ENCODE measurements at regions not wholly inside any gene's neighbourhood (a gene's known extent, or its start where the extent isn't known, plus 50 kb on each side); places are given as distances from the start of the nearest gene placed in this dataset.

DNA sequence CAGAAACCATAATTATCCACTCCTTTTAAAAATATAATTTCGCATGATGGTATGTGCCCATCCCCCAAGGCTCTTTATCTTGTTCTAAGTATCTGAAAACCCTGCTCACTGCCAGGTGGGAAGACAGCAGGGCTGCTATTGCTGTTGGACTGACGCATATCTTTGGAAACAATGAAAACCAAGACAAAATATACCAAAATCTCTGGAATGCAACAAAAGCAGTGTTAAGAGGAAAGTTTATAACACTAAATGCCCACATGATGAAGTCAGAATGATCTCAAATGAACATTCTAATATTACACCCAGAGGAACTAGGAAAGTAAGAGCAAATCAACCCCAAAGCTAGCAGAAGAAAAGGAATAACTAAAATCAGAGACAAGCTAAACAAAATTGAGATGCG lies 162.0 kb downstream of the FAM47B start:
- Histone ChIP-seq H3K36me3 (ENCODE audit: insufficient read depth) (no peaks in the 10 kb centered on the region), H4K20me1 (ENCODE audit: insufficient read depth) (no peaks in the 10 kb centered on the region), H3K79me2 (ENCODE audit: insufficient read depth, low read depth) (no peaks in the 10 kb centered on the region), H3K9ac (no peak overlapping the region), H3K27me3 (ENCODE audit: insufficient read depth, low read depth) (no peaks in the 10 kb centered on the region), H2AFZ (ENCODE audit: low read depth) (no peak overlapping the region), H3K4me1 (ENCODE audit: low read depth, poor library complexity, severe bottlenecking) (peaks cover 16% of the 10 kb centered on the region), H3K4me2 (no peak overlapping the region), H3K27ac (no peak overlapping the region), H3K4me3 (IDR thresholded peaks at IDR 0.05; ENCODE audit: insufficient read depth, low read depth, low read length) (no peak overlapping the region)
- TF ChIP-seq, protein P1, sequence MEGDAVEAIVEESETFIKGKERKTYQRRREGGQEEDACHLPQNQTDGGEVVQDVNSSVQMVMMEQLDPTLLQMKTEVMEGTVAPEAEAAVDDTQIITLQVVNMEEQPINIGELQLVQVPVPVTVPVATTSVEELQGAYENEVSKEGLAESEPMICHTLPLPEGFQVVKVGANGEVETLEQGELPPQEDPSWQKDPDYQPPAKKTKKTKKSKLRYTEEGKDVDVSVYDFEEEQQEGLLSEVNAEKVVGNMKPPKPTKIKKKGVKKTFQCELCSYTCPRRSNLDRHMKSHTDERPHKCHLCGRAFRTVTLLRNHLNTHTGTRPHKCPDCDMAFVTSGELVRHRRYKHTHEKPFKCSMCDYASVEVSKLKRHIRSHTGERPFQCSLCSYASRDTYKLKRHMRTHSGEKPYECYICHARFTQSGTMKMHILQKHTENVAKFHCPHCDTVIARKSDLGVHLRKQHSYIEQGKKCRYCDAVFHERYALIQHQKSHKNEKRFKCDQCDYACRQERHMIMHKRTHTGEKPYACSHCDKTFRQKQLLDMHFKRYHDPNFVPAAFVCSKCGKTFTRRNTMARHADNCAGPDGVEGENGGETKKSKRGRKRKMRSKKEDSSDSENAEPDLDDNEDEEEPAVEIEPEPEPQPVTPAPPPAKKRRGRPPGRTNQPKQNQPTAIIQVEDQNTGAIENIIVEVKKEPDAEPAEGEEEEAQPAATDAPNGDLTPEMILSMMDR (conservative IDR thresholded peaks at IDR 0.05; ENCODE audit: low read depth, low read length) = no peak

DNA sequence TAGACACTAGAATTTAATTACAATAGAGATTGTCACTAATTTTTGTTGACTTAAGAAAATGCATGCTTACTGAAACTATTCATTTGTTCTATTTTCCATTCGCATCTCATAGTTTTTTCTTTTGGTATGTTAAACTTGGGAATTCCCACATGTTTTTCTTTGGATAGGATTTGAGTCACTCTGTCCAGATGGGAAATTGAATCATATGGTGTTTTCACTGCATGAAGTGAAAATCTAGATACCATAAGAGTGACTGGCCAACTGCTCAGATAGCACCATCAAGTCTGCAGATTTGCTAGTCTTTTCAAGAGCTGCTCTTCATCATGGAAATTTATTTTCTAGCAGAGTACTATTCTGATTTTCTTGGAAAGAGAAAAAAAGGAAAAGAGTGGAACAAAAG lies 172.6 kb downstream of the FAM47B start:
- H3K9ac ChIP-seq = no peak overlapping the region
- no peak overlapping the region for H2AFZ ChIP-seq (ENCODE audit: low read depth)
- TF ChIP-seq, protein P1 (conservative IDR thresholded peaks at IDR 0.05; ENCODE audit: low read depth, low read length) = no peak
- H4K20me1 ChIP-seq (ENCODE audit: insufficient read depth) = no peaks in the 10 kb centered on the region
- H3K27ac ChIP-seq = no peak overlapping the region
- no peak overlapping the region for H3K4me2 ChIP-seq
- no peaks in the 10 kb centered on the region for H3K4me1 ChIP-seq (ENCODE audit: low read depth, poor library complexity, severe bottlenecking)
- H3K36me3 ChIP-seq (ENCODE audit: insufficient read depth) = no peaks in the 10 kb centered on the region
- H3K4me3 ChIP-seq (IDR thresholded peaks at IDR 0.05; ENCODE audit: insufficient read depth, low read depth, low read length) = no peak overlapping the region
- no peaks in the 10 kb centered on the region for H3K27me3 ChIP-seq (ENCODE audit: insufficient read depth, low read depth)
- H3K79me2 ChIP-seq (ENCODE audit: insufficient read depth, low read depth) = no peaks in the 10 kb centered on the region

DNA sequence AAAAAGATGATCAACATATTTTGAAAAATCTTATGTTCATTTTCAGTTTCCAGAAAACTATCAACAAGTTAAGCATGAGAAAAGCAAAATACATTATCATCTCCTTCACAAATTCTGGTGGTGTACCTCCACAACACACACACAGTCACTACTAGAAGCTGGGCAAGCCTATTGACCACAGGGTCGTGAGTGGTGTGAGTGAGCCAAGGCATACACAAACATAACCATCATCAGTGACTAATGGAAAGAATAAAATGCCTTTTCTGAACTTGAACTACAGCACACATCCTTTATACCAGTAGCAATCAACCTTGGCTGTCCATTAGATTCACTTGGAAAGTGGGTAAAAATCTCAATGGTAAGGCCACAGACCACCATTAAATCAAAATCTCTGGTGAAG lies 180.2 kb downstream of the FAM47B start:
- no peak overlapping the region for H3K4me2 ChIP-seq
- H3K4me1 ChIP-seq (ENCODE audit: low read depth, poor library complexity, severe bottlenecking) = no peaks in the 10 kb centered on the region
- no peaks in the 10 kb centered on the region for H3K27me3 ChIP-seq (ENCODE audit: insufficient read depth, low read depth)
- H3K27ac ChIP-seq = no peak overlapping the region
- H3K4me3 ChIP-seq (IDR thresholded peaks at IDR 0.05; ENCODE audit: insufficient read depth, low read depth, low read length) = no peak overlapping the region
- H3K79me2 ChIP-seq (ENCODE audit: insufficient read depth, low read depth) = no peaks in the 10 kb centered on the region
- H3K36me3 ChIP-seq (ENCODE audit: insufficient read depth) = no peaks in the 10 kb centered on the region
- TF ChIP-seq, protein P1 (conservative IDR thresholded peaks at IDR 0.05; ENCODE audit: low read depth, low read length) = no peak
- no peak overlapping the region for H3K9ac ChIP-seq
- H2AFZ ChIP-seq (ENCODE audit: low read depth) = no peak overlapping the region
- H4K20me1 ChIP-seq (ENCODE audit: insufficient read depth) = no peaks in the 10 kb centered on the region

DNA sequence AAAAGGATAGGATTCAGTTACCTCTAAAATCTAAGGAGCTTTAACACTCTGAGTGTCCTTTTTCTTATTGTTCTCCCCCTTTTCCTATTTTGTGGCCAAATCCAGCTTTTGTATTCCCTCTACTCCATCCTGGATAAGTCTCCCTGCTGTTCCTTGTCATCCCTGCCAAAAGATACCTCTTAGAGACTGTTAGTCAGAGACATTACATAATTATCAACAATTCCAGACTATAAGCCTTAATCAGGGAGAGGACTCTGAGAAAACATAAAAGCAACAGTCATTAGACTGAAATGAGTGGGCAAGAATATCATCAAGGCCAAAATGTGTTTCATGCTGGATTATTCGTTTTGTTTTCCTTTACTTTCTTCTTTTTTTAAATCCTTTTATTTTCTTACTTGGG lies 206.9 kb downstream of the FAM47B start:
- H3K9ac ChIP-seq = no peak overlapping the region
- no peaks in the 10 kb centered on the region for H4K20me1 ChIP-seq (ENCODE audit: insufficient read depth)
- H3K79me2 ChIP-seq (ENCODE audit: insufficient read depth, low read depth) = no peaks in the 10 kb centered on the region
- H3K4me1 ChIP-seq (ENCODE audit: low read depth, poor library complexity, severe bottlenecking) = no peaks in the 10 kb centered on the region
- H3K4me2 ChIP-seq = no peak overlapping the region
- TF ChIP-seq, protein P1 (conservative IDR thresholded peaks at IDR 0.05; ENCODE audit: low read depth, low read length) = no peak
- no peaks in the 10 kb centered on the region for H3K27me3 ChIP-seq (ENCODE audit: insufficient read depth, low read depth)
- H3K4me3 ChIP-seq (IDR thresholded peaks at IDR 0.05; ENCODE audit: insufficient read depth, low read depth, low read length) = no peak overlapping the region
- no peaks in the 10 kb centered on the region for H3K36me3 ChIP-seq (ENCODE audit: insufficient read depth)
- H2AFZ ChIP-seq (ENCODE audit: low read depth) = no peak overlapping the region
- no peak overlapping the region for H3K27ac ChIP-seq

DNA sequence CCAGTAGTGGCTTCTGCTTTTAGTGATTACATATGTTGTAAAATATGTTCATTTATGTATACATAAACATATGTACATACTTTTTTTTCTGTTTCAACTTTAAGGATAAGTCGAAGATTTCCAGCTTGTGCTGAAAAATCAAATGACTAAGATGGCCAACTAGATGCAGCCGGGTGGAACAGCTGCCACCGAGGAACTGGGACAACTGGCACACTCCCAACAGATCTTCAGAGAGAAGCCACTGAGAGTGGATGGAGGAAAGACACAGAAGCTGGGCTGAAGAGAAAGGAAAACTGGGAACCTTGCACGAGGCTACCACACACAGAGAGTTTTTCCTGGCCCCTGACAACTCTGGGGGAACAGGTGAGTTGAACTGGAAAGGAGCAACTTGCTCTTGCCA lies 207.5 kb downstream of the FAM47B start:
- Histone ChIP-seq H3K36me3 (ENCODE audit: insufficient read depth) (no peaks in the 10 kb centered on the region), H3K4me3 (IDR thresholded peaks at IDR 0.05; ENCODE audit: insufficient read depth, low read depth, low read length) (no peak overlapping the region), H3K4me1 (ENCODE audit: low read depth, poor library complexity, severe bottlenecking) (no peaks in the 10 kb centered on the region), H3K27me3 (ENCODE audit: insufficient read depth, low read depth) (no peaks in the 10 kb centered on the region), H3K79me2 (ENCODE audit: insufficient read depth, low read depth) (no peaks in the 10 kb centered on the region), H3K9ac (no peak overlapping the region), H4K20me1 (ENCODE audit: insufficient read depth) (no peaks in the 10 kb centered on the region), H3K27ac (no peak overlapping the region), H3K4me2 (no peak overlapping the region), H2AFZ (ENCODE audit: low read depth) (no peak overlapping the region)
- TF ChIP-seq, protein P1 (conservative IDR thresholded peaks at IDR 0.05; ENCODE audit: low read depth, low read length) = no peak

All from KMS-11 (cell line).